Neural progenitor cell (in vitro differentiated cells): ENCODE measurements at regions not wholly inside any gene's neighbourhood (a gene's known extent, or its start where the extent isn't known, plus 50 kb on each side); places are given as distances from the start of the nearest gene placed in this dataset.

Experiments
- DNase-seq: peaks from one replicate; pipeline ENCODE4 v3.0.0-alpha.2; 2016; ENCODE audit warnings: low spot score
- H2AFZ ChIP-seq: fragments of 200-600 bp; sonication (generic); replicated peaks from 2 replicates; pipeline ENCODE4 v1.6.1; 2016; ENCODE audit warnings: antibody characterized with exemption
- H3F3A ChIP-seq: fragments of 200-600 bp; sonication (generic); 2 replicates; pipeline ENCODE4 v1.6.1; 2016; ENCODE audit warnings: antibody characterized with exemption, low read depth
- H3K27ac ChIP-seq: fragments of 200-600 bp; sonication (generic); 2 replicates; pipeline ENCODE4 v1.5.1; 2016; ENCODE audit warnings: mild to moderate bottlenecking
- H3K27me3 ChIP-seq: fragments of 200-600 bp; sonication (generic); 2 replicates; pipeline ENCODE4 v1.6.1; 2016; ENCODE audit warnings: mild to moderate bottlenecking, moderate library complexity
- H3K36me3 ChIP-seq: fragments of 200-600 bp; sonication (generic); 2 replicates; pipeline ENCODE4 v1.5.1; 2016
- H3K4me1 ChIP-seq: fragments of 200-600 bp; sonication (generic); 2 replicates; pipeline ENCODE4 v1.6.1; 2016; ENCODE audit warnings: mixed run types
- H3K4me2 ChIP-seq: fragments of 200-600 bp; sonication (generic); 2 replicates; pipeline ENCODE4 v1.6.1; 2016
- H3K4me3 ChIP-seq: fragments of 200-600 bp; sonication (generic); 2 replicates; pipeline ENCODE4 v1.5.1; 2016
- H3K79me2 ChIP-seq: fragments of 200-600 bp; sonication (generic); 2 replicates; pipeline ENCODE4 v1.6.1; 2016; ENCODE audit warnings: low read depth
- H3K9ac ChIP-seq: fragments of 200-600 bp; sonication (generic); 2 replicates; pipeline ENCODE4 v1.6.1; 2016
- H3K9me3 ChIP-seq: fragments of 200-600 bp; sonication (generic); 2 replicates; pipeline ENCODE4 v1.5.1; 2016; ENCODE audit warnings: low read depth
- H4K20me1 ChIP-seq: fragments of 200-600 bp; sonication (generic); 2 replicates; pipeline ENCODE4 v1.6.1; 2016; ENCODE audit warnings: low read depth
- H3K27ac Mint-ChIP-seq: 3 replicates; pipeline ENCODE4 v1.8.0; 2021; ENCODE audit warnings: mixed read lengths
- H3K27me3 Mint-ChIP-seq: 2 replicates; pipeline ENCODE4 v1.8.0; 2022; ENCODE audit warnings: low read depth, mild to moderate bottlenecking, inconsistent platforms, moderate library complexity, mixed read lengths; ENCODE audit not compliant: insufficient read depth
- H3K36me3 Mint-ChIP-seq: 3 replicates; pipeline ENCODE4 v1.8.0; 2021; ENCODE audit warnings: mixed read lengths
- H3K4me1 Mint-ChIP-seq: 3 replicates; pipeline ENCODE4 v1.8.0; 2021; ENCODE audit warnings: mixed read lengths
- H3K4me3 Mint-ChIP-seq: 3 replicates; pipeline ENCODE4 v1.8.0; 2021; ENCODE audit warnings: mild to moderate bottlenecking, moderate library complexity, mixed read lengths
- H3K9me3 Mint-ChIP-seq: 3 replicates; pipeline ENCODE4 v1.8.0; 2020; ENCODE audit warnings: mixed read lengths
- EZH2 ChIP-seq: fragments of 200-600 bp; sonication (generic); IDR thresholded peaks from 2 replicates; pipeline ENCODE4 v1.6.1; 2017; ENCODE audit warnings: antibody characterized with exemption, mild to moderate bottlenecking, moderate library complexity
- EZH2phosphoT487 ChIP-seq: fragments of 200-600 bp; sonication (generic); IDR thresholded peaks from 2 replicates; pipeline ENCODE4 v1.6.1; 2017; ENCODE audit warnings: antibody characterized with exemption
- TF ChIP-seq, protein P1 (sequence below): fragments of 200-600 bp; sonication (generic); IDR thresholded peaks from 2 replicates; pipeline ENCODE4 v1.5.1; 2017; ENCODE audit warnings: antibody characterized with exemption, mild to moderate bottlenecking

DNA sequence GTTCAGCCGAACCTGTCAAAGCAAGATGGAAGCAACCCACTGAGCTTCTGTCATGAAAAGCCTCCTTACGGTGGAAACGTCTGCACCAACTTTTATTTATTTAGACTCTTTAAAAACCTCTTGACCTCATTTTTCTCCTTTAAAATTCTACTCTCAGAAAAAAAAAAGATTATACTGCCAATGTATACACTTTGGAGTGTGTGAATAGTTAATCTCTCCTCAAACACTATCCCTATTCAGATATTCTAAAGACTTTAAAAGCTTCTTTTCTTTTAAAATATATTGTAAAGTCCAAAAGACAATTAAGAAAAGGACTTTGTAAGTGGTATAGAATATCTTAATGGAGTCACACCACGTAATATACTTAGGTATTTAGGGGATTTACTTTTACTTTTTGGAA is 335.2 kb upstream of the SEMA3D start:
- no peak overlapping the region for H3K27ac Mint-ChIP-seq
- Histone ChIP-seq H3K4me1 (peaks cover 6% of the 10 kb centered on the region), H3K9ac (no peak overlapping the region), H3F3A (no peaks in the 10 kb centered on the region), H3K79me2 (no peaks in the 10 kb centered on the region), H4K20me1 (no peaks in the 10 kb centered on the region), H3K27ac (no peak overlapping the region), H3K4me3 (no peak overlapping the region), H3K27me3 (no peaks in the 10 kb centered on the region), H3K4me2 (no peak overlapping the region), H3K36me3 (no peaks in the 10 kb centered on the region), H2AFZ (no peak overlapping the region), H3K9me3 (no peaks in the 10 kb centered on the region)
- no peaks in the 10 kb centered on the region for H3K9me3 Mint-ChIP-seq
- H3K36me3 Mint-ChIP-seq, result no peaks in the 10 kb centered on the region
- no peaks in the 10 kb centered on the region for H3K4me1 Mint-ChIP-seq
- TF ChIP-seq, protein P1, sequence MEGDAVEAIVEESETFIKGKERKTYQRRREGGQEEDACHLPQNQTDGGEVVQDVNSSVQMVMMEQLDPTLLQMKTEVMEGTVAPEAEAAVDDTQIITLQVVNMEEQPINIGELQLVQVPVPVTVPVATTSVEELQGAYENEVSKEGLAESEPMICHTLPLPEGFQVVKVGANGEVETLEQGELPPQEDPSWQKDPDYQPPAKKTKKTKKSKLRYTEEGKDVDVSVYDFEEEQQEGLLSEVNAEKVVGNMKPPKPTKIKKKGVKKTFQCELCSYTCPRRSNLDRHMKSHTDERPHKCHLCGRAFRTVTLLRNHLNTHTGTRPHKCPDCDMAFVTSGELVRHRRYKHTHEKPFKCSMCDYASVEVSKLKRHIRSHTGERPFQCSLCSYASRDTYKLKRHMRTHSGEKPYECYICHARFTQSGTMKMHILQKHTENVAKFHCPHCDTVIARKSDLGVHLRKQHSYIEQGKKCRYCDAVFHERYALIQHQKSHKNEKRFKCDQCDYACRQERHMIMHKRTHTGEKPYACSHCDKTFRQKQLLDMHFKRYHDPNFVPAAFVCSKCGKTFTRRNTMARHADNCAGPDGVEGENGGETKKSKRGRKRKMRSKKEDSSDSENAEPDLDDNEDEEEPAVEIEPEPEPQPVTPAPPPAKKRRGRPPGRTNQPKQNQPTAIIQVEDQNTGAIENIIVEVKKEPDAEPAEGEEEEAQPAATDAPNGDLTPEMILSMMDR, result no peak
- TF ChIP-seq EZH2phosphoT487, result no peak
- no peak for TF ChIP-seq EZH2
- H3K4me3 Mint-ChIP-seq, result no peak overlapping the region
- no peaks in the 10 kb centered on the region for H3K27me3 Mint-ChIP-seq
- no peak for DNase-seq

DNA sequence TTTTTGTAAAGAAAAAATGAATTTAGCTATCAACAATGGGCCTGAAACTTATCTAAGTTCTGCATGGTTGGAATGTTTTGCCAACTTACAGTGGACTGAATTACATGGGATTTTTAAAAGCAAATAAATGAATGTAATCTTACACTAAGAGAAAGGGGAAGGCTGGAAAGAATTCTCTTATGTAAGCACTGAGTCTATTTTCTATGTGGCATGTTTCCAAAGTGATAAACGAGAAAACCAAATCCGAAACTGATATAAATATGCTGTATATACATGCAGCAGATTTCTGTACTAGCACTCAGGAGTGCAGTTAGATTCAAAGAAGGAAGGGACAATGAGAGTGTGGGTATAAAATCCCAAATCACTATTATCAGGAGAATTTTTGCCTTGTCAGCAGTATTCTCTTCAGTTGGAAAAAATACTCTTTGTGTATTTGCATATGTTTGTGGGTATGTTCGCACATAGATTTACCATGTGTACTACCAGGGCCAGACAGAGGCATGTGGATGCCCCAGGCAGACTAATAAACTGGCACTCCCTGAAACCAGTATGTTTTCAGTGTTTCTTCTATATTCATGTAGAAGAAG is 334.3 kb upstream of the SEMA3D start:
- no peaks in the 10 kb centered on the region for H3K27me3 Mint-ChIP-seq
- no peak for DNase-seq
- no peak overlapping the region for H3K27ac Mint-ChIP-seq
- H3K9me3 Mint-ChIP-seq, result no peaks in the 10 kb centered on the region
- H3K36me3 ChIP-seq, result no peaks in the 10 kb centered on the region
- no peaks in the 10 kb centered on the region for H3K9me3 ChIP-seq
- H3K27ac ChIP-seq, result no peak overlapping the region
- H3K4me1 ChIP-seq, result peaks cover 6% of the 10 kb centered on the region
- H3F3A ChIP-seq, result no peaks in the 10 kb centered on the region
- H3K4me3 ChIP-seq, result no peak overlapping the region
- no peaks in the 10 kb centered on the region for H3K27me3 ChIP-seq
- no peaks in the 10 kb centered on the region for H3K36me3 Mint-ChIP-seq
- TF ChIP-seq, protein P1, result no peak
- no peak for TF ChIP-seq EZH2
- no peak for TF ChIP-seq EZH2phosphoT487
- no peaks in the 10 kb centered on the region for H3K4me1 Mint-ChIP-seq
- no peak overlapping the region for H3K4me2 ChIP-seq
- H4K20me1 ChIP-seq, result no peaks in the 10 kb centered on the region
- H2AFZ ChIP-seq, result no peak overlapping the region
- no peak overlapping the region for H3K4me3 Mint-ChIP-seq
- no peak overlapping the region for H3K9ac ChIP-seq
- H3K79me2 ChIP-seq, result no peaks in the 10 kb centered on the region

DNA sequence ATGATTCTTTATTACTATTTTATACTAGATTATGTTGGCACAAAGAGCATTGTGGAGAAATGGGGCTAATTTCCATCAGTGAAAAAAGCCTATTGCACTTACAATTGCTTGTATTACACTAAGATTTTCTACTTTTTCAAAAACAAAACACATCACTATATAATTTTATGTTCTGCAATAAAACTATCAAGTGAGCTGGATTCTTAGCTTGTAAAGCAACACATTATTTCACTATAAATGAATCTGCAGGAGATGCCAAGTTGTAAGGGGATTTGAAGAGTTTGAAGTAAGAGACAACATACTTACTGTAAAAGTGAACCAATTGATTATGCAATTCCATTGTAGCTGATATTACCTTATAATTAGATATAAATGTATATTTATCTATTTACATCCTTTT is 333.3 kb upstream of the SEMA3D start:
- H3K4me1 ChIP-seq, result peaks cover 6% of the 10 kb centered on the region
- no peaks in the 10 kb centered on the region for H3K79me2 ChIP-seq
- H3K9me3 ChIP-seq, result no peaks in the 10 kb centered on the region
- no peaks in the 10 kb centered on the region for H3K36me3 Mint-ChIP-seq
- H3K4me2 ChIP-seq, result no peak overlapping the region
- no peak overlapping the region for H3K27ac Mint-ChIP-seq
- TF ChIP-seq EZH2 (no peak), EZH2phosphoT487 (no peak)
- TF ChIP-seq, protein P1, result no peak
- H3F3A ChIP-seq, result no peaks in the 10 kb centered on the region
- no peaks in the 10 kb centered on the region for H3K27me3 ChIP-seq
- H3K27me3 Mint-ChIP-seq, result no peaks in the 10 kb centered on the region
- no peak overlapping the region for H3K27ac ChIP-seq
- no peaks in the 10 kb centered on the region for H3K9me3 Mint-ChIP-seq
- H2AFZ ChIP-seq, result no peak overlapping the region
- H3K4me3 Mint-ChIP-seq, result no peak overlapping the region
- H3K4me3 ChIP-seq, result no peak overlapping the region
- H3K9ac ChIP-seq, result no peak overlapping the region
- no peaks in the 10 kb centered on the region for H3K4me1 Mint-ChIP-seq
- no peak for DNase-seq
- H4K20me1 ChIP-seq, result no peaks in the 10 kb centered on the region
- no peaks in the 10 kb centered on the region for H3K36me3 ChIP-seq
